ENCODE measurements at regions not wholly inside any gene's neighbourhood (a gene's known extent, or its start where the extent isn't known, plus 50 kb on each side); places are given as distances from the start of the nearest gene placed in this dataset.

GRCh38 chr13:62290542-62290941, 874.9 kb upstream of the PCDH20 start:
- TF ChIP-seq EP300 (IDR thresholded peaks at IDR 0.05; ENCODE audit: borderline replicate concordance) = no peak
- TF ChIP-seq, protein P1, sequence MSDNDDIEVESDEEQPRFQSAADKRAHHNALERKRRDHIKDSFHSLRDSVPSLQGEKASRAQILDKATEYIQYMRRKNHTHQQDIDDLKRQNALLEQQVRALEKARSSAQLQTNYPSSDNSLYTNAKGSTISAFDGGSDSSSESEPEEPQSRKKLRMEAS (IDR thresholded peaks at IDR 0.05) = no peak
- TF ChIP-seq TAF1 (IDR thresholded peaks at IDR 0.05; ENCODE audit: low read depth) = no peak
- no peak for TF ChIP-seq FOXM1 (IDR thresholded peaks at IDR 0.05; ENCODE audit: borderline replicate concordance, low read depth)
- no peak for TF ChIP-seq REST (IDR thresholded peaks at IDR 0.05; ENCODE audit: low read depth)
- TF ChIP-seq CREB1 (IDR thresholded peaks at IDR 0.05; ENCODE audit: low read depth) = no peak
- TF ChIP-seq ZBTB7A (IDR thresholded peaks at IDR 0.05; ENCODE audit: low read depth) = no peak
- TF ChIP-seq RAD21 (IDR thresholded peaks at IDR 0.05; ENCODE audit: low read depth) = no peak
- no peak for TF ChIP-seq TCF12 (IDR thresholded peaks at IDR 0.05; ENCODE audit: low read depth)
